Adrenal gland (tissue), 9 donors: ENCODE measurements at regions not wholly inside any gene's neighbourhood (a gene's known extent, or its start where the extent isn't known, plus 50 kb on each side); places are given as distances from the start of the nearest gene placed in this dataset.

ENCODE experiments used
- DNase-seq, 7 donors: peaks; one replicate each; pipeline ENCODE4 v3.0.0-alpha.2; 2019 to 2020
- H3K27ac ChIP-seq, 5 donors: fragments of 200-600 bp; sonication (generic) in 4 of 5; 1 replicate in 3 of 5; 2 replicates in 2 of 5; pipeline versions ENCODE4 v1.5.1 to v1.8.0; 2016 to 2020; ENCODE audit warnings: mild to moderate bottlenecking in 1 of 5
- H3K27me3 ChIP-seq: fragments of 200-600 bp; 2 replicates; pipeline ENCODE4 v1.8.0; 2021
- H3K36me3 ChIP-seq, 2 donors: fragments of 200-600 bp; replicated peaks in 1 of 2; 1 replicate in 1 of 2; 2 replicates in 1 of 2; pipeline versions ENCODE4 v1.5.1 to v1.8.0; 2018 to 2022
- H3K4me1 ChIP-seq, 2 donors: fragments of 200-600 bp; replicated peaks in 1 of 2; 1 replicate in 1 of 2; 2 replicates in 1 of 2; pipeline versions ENCODE4 v1.5.1 to v1.8.0; 2018 to 2021
- H3K4me3 ChIP-seq, 4 donors: fragments of 200-600 bp; sonication (generic) in 3 of 4; one replicate each; pipeline ENCODE4 v1.5.1; 2016 to 2018
- H3K9me3 ChIP-seq, 3 donors: fragments of 200-600 bp; sonication (generic) in 1 of 3; replicated peaks in 1 of 3; 1 replicate in 2 of 3; 2 replicates in 1 of 3; pipeline versions ENCODE4 v1.5.1 to v1.8.0; 2016 to 2021
- CTCF ChIP-seq, 6 experiments: fragments of 450-650 bp in 4 of 6; fragments of 200-600 bp in 2 of 6; sonication (generic) in 1 of 6; IDR thresholded peaks; 1 replicate in 5 of 6; 2 replicates in 1 of 6; pipeline versions ENCODE4 v1.5.1 to v1.8.0; 2016 to 2021; ENCODE audit warnings: antibody characterized with exemption in 6 of 6, mild to moderate bottlenecking in 2 of 6, moderate library complexity in 1 of 6
- POLR2A ChIP-seq, 2 donors: fragments of 450-650 bp; IDR thresholded peaks; one replicate each; pipeline ENCODE4 v1.6.1; 2017; ENCODE audit warnings: antibody characterized with exemption in 2 of 2, mild to moderate bottlenecking in 2 of 2, moderate library complexity in 1 of 2
- WGBS, 4 donors: extraction: QIAGEN DNeasy Blood & Tissue Kit in 2 of 4; methylation state at CpG; one replicate each; pipeline versions ENCODE4 v1.1.5 to v1.1.7; 2013 to 2017; 5-methylcytosine and 5-hydroxymethylcytosine counted together
- intact Hi-C, 2 donors: fragments of 100-400 bp; cut with DNase I; formaldehyde crosslinking; loops; one replicate each; pipeline versions ENCODE4 v1.14.1 to v1.15.0; 2022 to 2023
- donor health status: healthy with polysubstance abuse.
- donor health status: Bipolar disorder and iron deficiency.
- donor health status: DM: yes; HTN: yes; CAD: no.
- donor health status: DM: no; HTN: no; CAD: no.
- donor health status: DM: no; HTN: no; CAD: no.

- Histone ChIP-seq H3K4me1 (no peaks in the 10 kb centered on the region), H3K9me3 (no peaks in the 10 kb centered on the region), H3K27me3 (no peaks in the 10 kb centered on the region), H3K4me3 (no peak overlapping the region), H3K27ac (no peak overlapping the region), H3K36me3 (no peaks in the 10 kb centered on the region)
- 36 to 42% (median 41%) methylated on average over 1 of the region's 1 CpG for WGBS, 4 donors
- TF ChIP-seq CTCF (IDR thresholded peaks at IDR 0.05) (no peak), POLR2A (IDR thresholded peaks at IDR 0.05) (no peak)
- intact Hi-C loops: no loop called here
- no peak for DNase-seq
Observed at GRCh38 chr2:209322041-209322440, 101.8 kb upstream of the MAP2 start.

DNA sequence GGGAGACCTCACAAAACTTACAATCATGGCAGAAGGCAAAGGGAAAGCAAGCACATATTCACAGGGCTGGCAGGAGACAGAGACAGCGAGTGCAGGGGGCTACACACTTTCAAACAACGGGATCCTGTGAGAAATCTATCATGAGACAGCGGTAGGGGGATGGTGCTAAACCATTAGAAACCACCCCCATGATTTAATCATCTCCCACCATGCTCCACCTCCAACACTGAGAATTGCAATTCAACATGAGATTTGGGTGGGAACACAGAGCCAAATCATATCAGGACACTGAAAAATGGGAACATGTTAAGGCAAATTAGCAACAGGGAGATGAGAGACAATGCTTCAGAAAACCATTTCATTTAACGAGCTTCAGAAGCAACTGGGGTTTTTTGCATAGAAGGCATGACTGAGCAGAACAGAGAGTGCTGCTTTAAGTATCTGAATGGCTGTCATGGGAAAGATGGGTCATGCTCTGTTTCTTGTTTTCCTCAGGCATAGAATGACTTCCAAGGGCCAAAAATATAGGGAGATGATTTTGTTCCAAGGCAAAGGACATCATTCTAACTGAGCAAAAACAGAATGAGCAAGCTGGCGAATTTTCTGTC lies 100.8 kb upstream of the MAP2 start:
- TF ChIP-seq CTCF (IDR thresholded peaks at IDR 0.05) (no peak), POLR2A (IDR thresholded peaks at IDR 0.05) (no peak)
- WGBS, 4 donors: 47 to 69% (median 65%) methylated on average over 5 of the region's 5 CpGs
- H3K4me3 ChIP-seq: no peak overlapping the region

GRCh38 chr2:209323738-209324137 lies 100.1 kb upstream of the MAP2 start:
- TF ChIP-seq POLR2A (IDR thresholded peaks at IDR 0.05) (no peak), CTCF (IDR thresholded peaks at IDR 0.05) (no peak)
- WGBS, 4 donors: 81 to 88% (median 86%) methylated on average over 2 of the region's 2 CpGs
- intact Hi-C loops: no loop called here

More for the DNA sequence above, 100.8 kb upstream of the MAP2 start:
- Histone ChIP-seq H3K4me1 (no peaks in the 10 kb centered on the region), H3K9me3 (no peaks in the 10 kb centered on the region), H3K27ac (no peak overlapping the region), H3K27me3 (no peaks in the 10 kb centered on the region), H3K36me3 (no peaks in the 10 kb centered on the region)
- DNase-seq: no peak
- intact Hi-C loops: no loop called here

GRCh38 chr2:209324281-209324680 lies 99.6 kb upstream of the MAP2 start:
- TF ChIP-seq CTCF (IDR thresholded peaks at IDR 0.05): no peak
- TF ChIP-seq POLR2A (IDR thresholded peaks at IDR 0.05): no peak
- no peaks in the 10 kb centered on the region for H3K4me1 ChIP-seq
- intact Hi-C loops: no loop called here

More at GRCh38 chr2:209323738-209324137, 100.1 kb upstream of the MAP2 start:
- H3K4me3 ChIP-seq: no peak overlapping the region
- H3K27ac ChIP-seq: no peak overlapping the region
- DNase-seq: no peak
- no peaks in the 10 kb centered on the region for H3K27me3 ChIP-seq
- H3K9me3 ChIP-seq: no peaks in the 10 kb centered on the region
- H3K4me1 ChIP-seq: no peaks in the 10 kb centered on the region
- no peaks in the 10 kb centered on the region for H3K36me3 ChIP-seq

More at GRCh38 chr2:209324281-209324680, 99.6 kb upstream of the MAP2 start:
- no peak for DNase-seq
- no peaks in the 10 kb centered on the region for H3K36me3 ChIP-seq
- no peak overlapping the region for H3K4me3 ChIP-seq
- H3K9me3 ChIP-seq: no peaks in the 10 kb centered on the region
- no peaks in the 10 kb centered on the region for H3K27me3 ChIP-seq
- no peak overlapping the region for H3K27ac ChIP-seq
